ENCODE measurements at regions not wholly inside any gene's neighbourhood (a gene's known extent, or its start where the extent isn't known, plus 50 kb on each side); places are given as distances from the start of the nearest gene placed in this dataset.
"Not testable (repeated sequence)": the region's sequence is repeated elsewhere in the genome, so short reads cannot be mapped to it uniquely, and the experiment has no call there.

GRCh38 chr14:30272848-30273832 lies 285.8 kb upstream of the G2E3 start:
- H3K36me3 Mint-ChIP-seq = no peaks in the 10 kb centered on the region
- TF ChIP-seq CTCF (IDR thresholded peaks at IDR 0.05; ENCODE audit: unreplicated experiment) = no peak
- no peak overlapping the region for H3K4me3 Mint-ChIP-seq
- DNase-seq (ENCODE audit: low spot score in 2 of 2, unreplicated experiment in 2 of 2) = no peak
- peaks cover 37% of the 10 kb centered on the region for H3K27me3 Mint-ChIP-seq (ENCODE audit: low read depth)
- H3K27ac Mint-ChIP-seq = no peak overlapping the region
- H3K9me3 Mint-ChIP-seq = no peaks in the 10 kb centered on the region
- H3K4me1 Mint-ChIP-seq = peaks cover 18% of the 10 kb centered on the region

GRCh38 chr14:30275604-30276003 lies 283.4 kb upstream of the G2E3 start:
- no peak for DNase-seq (ENCODE audit: low spot score in 2 of 2, unreplicated experiment in 2 of 2)
- no peak for TF ChIP-seq CTCF (IDR thresholded peaks at IDR 0.05; ENCODE audit: unreplicated experiment)
- Mint-ChIP-seq H3K36me3 (no peaks in the 10 kb centered on the region), H3K4me3 (no peak overlapping the region), H3K27ac (no peak overlapping the region), H3K9me3 (peaks cover 11% of the 10 kb centered on the region), H3K4me1 (peaks cover 13% of the 10 kb centered on the region), H3K27me3 (ENCODE audit: low read depth) (peaks cover 27% of the 10 kb centered on the region)

- Mint-ChIP-seq H3K27ac (no peak overlapping the region), H3K27me3 (ENCODE audit: low read depth) (peaks cover 27% of the 10 kb centered on the region), H3K36me3 (no peaks in the 10 kb centered on the region), H3K4me3 (no peak overlapping the region), H3K9me3 (peaks cover 15% of the 10 kb centered on the region), H3K4me1 (peaks cover 5% of the 10 kb centered on the region)
- DNase-seq (ENCODE audit: low spot score in 2 of 2, unreplicated experiment in 2 of 2) = no peak
- TF ChIP-seq CTCF (IDR thresholded peaks at IDR 0.05; ENCODE audit: unreplicated experiment) = no peak
These were observed 281.7 kb upstream of the G2E3 start for GRCh38 chr14:30277268-30277667.

- not testable (repeated sequence) for DNase-seq (ENCODE audit: low spot score in 2 of 2, unreplicated experiment in 2 of 2); H3K4me3 Mint-ChIP-seq; H3K27ac Mint-ChIP-seq; H3K36me3 Mint-ChIP-seq; H3K4me1 Mint-ChIP-seq
- Mint-ChIP-seq H3K27me3 (ENCODE audit: low read depth) (peaks cover 27% of the 10 kb centered on the region), H3K9me3 (peaks cover 15% of the 10 kb centered on the region)
These were observed 280.1 kb upstream of the G2E3 start for GRCh38 chr14:30278856-30279255.

- no peak for TF ChIP-seq CTCF (IDR thresholded peaks at IDR 0.05; ENCODE audit: unreplicated experiment)
- DNase-seq (ENCODE audit: low spot score in 2 of 2, unreplicated experiment in 2 of 2) = no peak
- Mint-ChIP-seq H3K27ac (no peak overlapping the region), H3K4me3 (no peak overlapping the region), H3K9me3 (peaks cover 9% of the 10 kb centered on the region), H3K36me3 (no peaks in the 10 kb centered on the region), H3K4me1 (no peaks in the 10 kb centered on the region), H3K27me3 (ENCODE audit: low read depth) (no peaks in the 10 kb centered on the region)
These were observed 275.0 kb upstream of the G2E3 start for GRCh38 chr14:30283822-30284446.

GRCh38 chr14:30284808-30285207 lies 274.1 kb upstream of the G2E3 start:
- Mint-ChIP-seq H3K27me3 (ENCODE audit: low read depth) (no peaks in the 10 kb centered on the region), H3K27ac (no peak overlapping the region), H3K9me3 (peaks cover 8% of the 10 kb centered on the region), H3K36me3 (no peaks in the 10 kb centered on the region), H3K4me1 (no peaks in the 10 kb centered on the region), H3K4me3 (no peak overlapping the region)
- no peak for TF ChIP-seq CTCF (IDR thresholded peaks at IDR 0.05; ENCODE audit: unreplicated experiment)
- DNase-seq (ENCODE audit: low spot score in 2 of 2, unreplicated experiment in 2 of 2) = no peak
